BJ (cell line): ENCODE measurements at regions not wholly inside any gene's neighbourhood (a gene's known extent, or its start where the extent isn't known, plus 50 kb on each side); places are given as distances from the start of the nearest gene placed in this dataset.

Experiments used
- CTCF ChIA-PET: fragments of 350-600 bp; formaldehyde crosslinking; extraction: SDS; loops from one replicate; lab custom pipeline; 2021; ENCODE audit warnings: antibody characterized with exemption, inconsistent platforms; lab: Yijun Ruan, JAX
- POLR2A ChIA-PET: fragments of 300-600 bp; sonication (Branson Sonifier 250); formaldehyde crosslinking; extraction: SDS; loops from one replicate; lab custom pipeline; 2021; ENCODE audit warnings: antibody characterized with exemption; lab: Charles Lee
- DNase-seq: peaks from one replicate; pipeline ENCODE4 v3.0.0-alpha.2; 2011; ENCODE audit warnings: low read depth
- H3K27me3 ChIP-seq: 2 replicates; pipeline ENCODE4 v1.6.0; 2011; ENCODE audit warnings: low read length; ENCODE audit not compliant: control insufficient read depth, insufficient read depth
- H3K36me3 ChIP-seq: 2 replicates; pipeline ENCODE4 v1.5.1; 2011; ENCODE audit warnings: low read length; ENCODE audit not compliant: control insufficient read depth, insufficient read depth
- H3K4me3 ChIP-seq: 2 replicates; pipeline ENCODE4 v1.5.1; 2011; ENCODE audit warnings: low read depth, mild to moderate bottlenecking, control low read depth, low read length
- TF ChIP-seq, protein P1 (sequence below): IDR thresholded peaks from 2 replicates; pipeline ENCODE4 v1.5.1; 2011; ENCODE audit warnings: low read depth, mild to moderate bottlenecking, control low read depth, inconsistent platforms, low read length, moderate library complexity; ENCODE audit not compliant: insufficient read depth

DNA sequence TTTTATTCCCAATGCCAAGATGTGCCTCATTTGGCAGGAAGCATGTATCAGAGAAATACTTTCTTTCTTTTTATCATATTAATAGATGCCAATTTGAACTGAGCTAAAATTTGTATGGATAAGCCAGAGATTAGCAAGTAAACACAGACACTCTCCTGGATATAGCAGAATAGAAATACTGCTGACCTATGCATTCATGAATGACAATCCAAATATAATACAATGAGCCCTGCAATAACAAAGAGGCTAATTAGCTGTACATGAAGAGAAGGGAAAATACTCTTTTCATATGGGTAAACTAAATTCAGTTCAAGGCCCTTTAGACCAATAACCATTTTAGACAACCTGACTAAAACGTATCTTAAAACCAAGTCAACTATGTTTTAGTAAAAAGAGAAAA, 388.1 kb upstream of the NR5A2 start:
- Histone ChIP-seq H3K27me3 (no peaks in the 10 kb centered on the region), H3K4me3 (no peak overlapping the region), H3K36me3 (no peaks in the 10 kb centered on the region)
- POLR2A ChIA-PET, result no interaction called here
- CTCF ChIA-PET, result no interaction called here
- TF ChIP-seq, protein P1, sequence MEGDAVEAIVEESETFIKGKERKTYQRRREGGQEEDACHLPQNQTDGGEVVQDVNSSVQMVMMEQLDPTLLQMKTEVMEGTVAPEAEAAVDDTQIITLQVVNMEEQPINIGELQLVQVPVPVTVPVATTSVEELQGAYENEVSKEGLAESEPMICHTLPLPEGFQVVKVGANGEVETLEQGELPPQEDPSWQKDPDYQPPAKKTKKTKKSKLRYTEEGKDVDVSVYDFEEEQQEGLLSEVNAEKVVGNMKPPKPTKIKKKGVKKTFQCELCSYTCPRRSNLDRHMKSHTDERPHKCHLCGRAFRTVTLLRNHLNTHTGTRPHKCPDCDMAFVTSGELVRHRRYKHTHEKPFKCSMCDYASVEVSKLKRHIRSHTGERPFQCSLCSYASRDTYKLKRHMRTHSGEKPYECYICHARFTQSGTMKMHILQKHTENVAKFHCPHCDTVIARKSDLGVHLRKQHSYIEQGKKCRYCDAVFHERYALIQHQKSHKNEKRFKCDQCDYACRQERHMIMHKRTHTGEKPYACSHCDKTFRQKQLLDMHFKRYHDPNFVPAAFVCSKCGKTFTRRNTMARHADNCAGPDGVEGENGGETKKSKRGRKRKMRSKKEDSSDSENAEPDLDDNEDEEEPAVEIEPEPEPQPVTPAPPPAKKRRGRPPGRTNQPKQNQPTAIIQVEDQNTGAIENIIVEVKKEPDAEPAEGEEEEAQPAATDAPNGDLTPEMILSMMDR, result no peak
- DNase-seq, result no peak

DNA sequence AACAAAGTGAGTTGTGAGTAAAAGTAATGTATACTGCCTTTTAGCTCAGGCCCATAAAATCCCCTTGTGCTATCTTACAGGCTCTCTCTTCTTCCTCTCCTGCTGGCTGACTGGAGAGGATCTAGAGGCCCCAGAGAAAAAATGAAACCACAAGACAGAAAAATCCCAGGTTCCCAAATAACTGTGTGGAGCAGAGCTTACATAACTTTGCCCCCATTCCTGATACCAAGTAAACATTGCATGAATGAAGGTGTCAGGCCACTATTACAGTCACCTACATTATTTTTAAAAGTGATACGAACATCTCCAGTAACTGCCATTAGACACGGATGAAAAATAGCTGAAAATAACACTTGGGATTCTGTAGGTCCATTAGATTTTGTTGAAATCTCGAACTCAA, 386.0 kb upstream of the NR5A2 start:
- Histone ChIP-seq H3K4me3 (no peak overlapping the region), H3K36me3 (no peaks in the 10 kb centered on the region), H3K27me3 (no peaks in the 10 kb centered on the region)
- CTCF ChIA-PET, result no interaction called here
- POLR2A ChIA-PET, result no interaction called here
- DNase-seq, result no peak
- TF ChIP-seq, protein P1, result no peak

- ChIA-PET POLR2A (no interaction called here), CTCF (interaction anchor here (0.6 kb wide), 1 partner anchor 137 kb away, joined by 3 read pairs; no protein-coding TSS in a partner anchor)
- Histone ChIP-seq H3K36me3 (no peaks in the 10 kb centered on the region), H3K4me3 (no peak overlapping the region), H3K27me3 (no peaks in the 10 kb centered on the region)
- DNase-seq, result no peak
- TF ChIP-seq, protein P1, result no peak
Measured at GRCh38 chr1:199644912-199645311, 382.6 kb upstream of the NR5A2 start.

DNA sequence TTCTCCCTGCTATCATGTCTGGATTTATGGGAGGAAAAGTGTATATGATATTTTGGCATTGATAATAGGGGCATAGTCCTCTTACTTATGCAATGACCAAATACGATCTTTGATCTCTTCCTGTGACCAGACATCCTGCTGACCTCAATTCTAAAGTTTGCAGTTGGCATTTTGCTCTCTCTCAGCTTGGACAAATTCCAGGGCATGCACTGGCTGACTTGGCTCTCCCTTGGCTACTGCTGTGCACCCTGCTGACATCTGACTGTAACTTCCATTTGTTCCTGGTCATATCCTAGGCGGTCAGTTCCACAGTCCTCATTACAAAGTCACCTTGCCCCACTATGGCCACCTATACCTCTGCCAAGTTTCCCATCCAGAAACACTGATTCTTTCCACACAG, 380.7 kb upstream of the NR5A2 start:
- POLR2A ChIA-PET, result no interaction called here
- CTCF ChIA-PET, result no interaction called here
- TF ChIP-seq, protein P1, result no peak
- H3K36me3 ChIP-seq, result no peaks in the 10 kb centered on the region
- no peak for DNase-seq
- H3K27me3 ChIP-seq, result no peaks in the 10 kb centered on the region
- no peak overlapping the region for H3K4me3 ChIP-seq

DNA sequence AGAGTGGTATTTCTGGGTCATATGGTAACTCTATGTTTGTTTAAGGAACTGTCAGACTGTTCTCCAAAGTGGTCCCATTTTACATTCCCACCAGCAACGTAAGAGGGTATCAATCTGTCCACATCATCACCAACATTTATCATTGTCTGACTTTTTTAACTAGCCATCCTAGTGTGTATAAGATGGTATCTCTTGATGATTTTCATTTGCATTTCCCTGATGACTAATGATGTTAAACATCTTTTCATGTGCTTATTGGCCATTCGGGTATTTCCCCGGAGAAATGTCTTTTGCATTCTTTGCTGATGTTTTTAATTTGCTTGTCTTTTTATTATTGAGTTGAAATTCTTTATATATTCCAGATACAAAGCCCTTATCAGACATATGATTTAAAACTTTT, 370.1 kb upstream of the NR5A2 start:
- no peak for DNase-seq

More for the DNA sequence above, 370.1 kb upstream of the NR5A2 start:
- Histone ChIP-seq H3K4me3 (no peak overlapping the region), H3K27me3 (no peaks in the 10 kb centered on the region), H3K36me3 (no peaks in the 10 kb centered on the region)
- CTCF ChIA-PET, result no interaction called here
- POLR2A ChIA-PET, result no interaction called here
- TF ChIP-seq, protein P1, result no peak
